Coronary artery (tissue), 2 donors: ENCODE measurements at regions not wholly inside any gene's neighbourhood (a gene's known extent, or its start where the extent isn't known, plus 50 kb on each side); places are given as distances from the start of the nearest gene placed in this dataset.

Experiments used
- DNase-seq: peaks from one replicate; pipeline ENCODE4 v3.0.0-alpha.2; 2017; ENCODE audit warnings: low spot score
- H3K27ac ChIP-seq, 2 donors: fragments of 200-600 bp; sonication (generic); one replicate each; pipeline ENCODE4 v1.5.1; 2016 to 2019
- H3K4me3 ChIP-seq: fragments of 200-600 bp; sonication (generic); 2 replicates; pipeline ENCODE4 v1.5.1; 2016; ENCODE audit warnings: mild to moderate bottlenecking, moderate library complexity
- TF ChIP-seq, protein P1 (sequence below): fragments of 200-600 bp; sonication (generic); IDR thresholded peaks from one replicate; pipeline ENCODE4 v1.5.1; 2019; ENCODE audit warnings: antibody characterized with exemption

DNA sequence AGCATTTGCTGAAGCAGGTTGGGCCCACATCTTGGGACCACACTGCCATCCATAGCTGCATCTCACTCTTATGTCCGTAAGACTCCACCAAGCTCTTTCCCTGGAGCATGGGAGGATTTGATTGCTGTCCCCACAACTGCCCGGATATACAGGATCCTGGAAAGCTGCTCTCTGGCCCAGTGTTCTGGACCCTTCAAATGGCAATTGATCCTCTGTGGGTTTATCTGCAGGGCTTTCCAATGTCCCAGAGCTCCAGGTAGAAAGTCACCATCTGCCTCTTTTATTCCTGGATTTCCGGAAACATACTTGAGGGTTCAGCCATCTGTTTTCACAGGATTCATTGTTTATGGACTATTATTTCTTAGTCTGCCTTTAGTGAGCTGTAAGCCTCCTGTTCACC is 214.6 kb downstream of the SREK1 start:
- no peak overlapping the region for H3K4me3 ChIP-seq
- no peak for DNase-seq
- TF ChIP-seq, protein P1, sequence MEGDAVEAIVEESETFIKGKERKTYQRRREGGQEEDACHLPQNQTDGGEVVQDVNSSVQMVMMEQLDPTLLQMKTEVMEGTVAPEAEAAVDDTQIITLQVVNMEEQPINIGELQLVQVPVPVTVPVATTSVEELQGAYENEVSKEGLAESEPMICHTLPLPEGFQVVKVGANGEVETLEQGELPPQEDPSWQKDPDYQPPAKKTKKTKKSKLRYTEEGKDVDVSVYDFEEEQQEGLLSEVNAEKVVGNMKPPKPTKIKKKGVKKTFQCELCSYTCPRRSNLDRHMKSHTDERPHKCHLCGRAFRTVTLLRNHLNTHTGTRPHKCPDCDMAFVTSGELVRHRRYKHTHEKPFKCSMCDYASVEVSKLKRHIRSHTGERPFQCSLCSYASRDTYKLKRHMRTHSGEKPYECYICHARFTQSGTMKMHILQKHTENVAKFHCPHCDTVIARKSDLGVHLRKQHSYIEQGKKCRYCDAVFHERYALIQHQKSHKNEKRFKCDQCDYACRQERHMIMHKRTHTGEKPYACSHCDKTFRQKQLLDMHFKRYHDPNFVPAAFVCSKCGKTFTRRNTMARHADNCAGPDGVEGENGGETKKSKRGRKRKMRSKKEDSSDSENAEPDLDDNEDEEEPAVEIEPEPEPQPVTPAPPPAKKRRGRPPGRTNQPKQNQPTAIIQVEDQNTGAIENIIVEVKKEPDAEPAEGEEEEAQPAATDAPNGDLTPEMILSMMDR, result no peak
- no peak overlapping the region for H3K27ac ChIP-seq

DNA sequence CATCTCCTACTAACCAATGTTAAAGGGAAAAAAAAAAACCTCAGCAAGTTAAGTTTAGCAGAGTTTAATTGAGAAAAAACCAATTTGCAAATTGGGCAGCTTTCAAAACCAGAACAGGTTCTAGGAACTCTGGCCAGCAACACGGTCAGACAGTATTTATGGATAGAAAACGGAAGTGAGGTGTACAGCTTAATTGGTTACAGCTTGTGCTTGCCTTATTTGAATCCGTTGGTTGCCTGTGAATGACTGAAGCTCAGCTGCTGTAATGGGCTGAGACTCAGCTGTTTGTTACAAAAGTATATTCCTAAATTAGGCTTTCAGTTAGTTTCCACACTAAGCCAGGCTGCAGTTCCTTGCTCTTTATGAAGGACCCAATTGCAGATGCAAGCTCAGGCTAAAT is 217.0 kb downstream of the SREK1 start:
- no peak for DNase-seq
- no peak overlapping the region for H3K4me3 ChIP-seq
- TF ChIP-seq, protein P1, result no peak
- no peak overlapping the region for H3K27ac ChIP-seq

DNA sequence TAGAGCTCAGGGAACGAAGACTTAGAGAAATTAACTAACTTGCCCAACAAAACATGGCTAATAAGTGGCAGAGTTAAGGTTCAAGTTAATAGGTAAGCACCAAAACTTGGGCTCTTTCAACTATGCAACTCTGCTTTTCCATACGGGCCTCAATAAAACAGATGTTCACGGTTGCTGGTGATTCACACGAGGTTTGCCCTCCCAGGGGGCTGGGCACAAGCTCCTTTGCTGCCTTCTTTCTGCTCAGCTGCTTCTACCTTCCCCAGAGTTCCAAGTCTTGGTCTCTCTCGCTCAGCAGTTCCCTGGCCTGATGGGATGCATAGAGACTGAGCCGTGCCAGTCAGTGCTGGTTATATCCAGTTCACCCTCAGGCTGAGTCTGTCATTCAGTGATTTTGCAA is 217.9 kb downstream of the SREK1 start:
- TF ChIP-seq, protein P1, result no peak
- H3K27ac ChIP-seq, result no peak overlapping the region
- no peak for DNase-seq
- H3K4me3 ChIP-seq, result no peak overlapping the region

DNA sequence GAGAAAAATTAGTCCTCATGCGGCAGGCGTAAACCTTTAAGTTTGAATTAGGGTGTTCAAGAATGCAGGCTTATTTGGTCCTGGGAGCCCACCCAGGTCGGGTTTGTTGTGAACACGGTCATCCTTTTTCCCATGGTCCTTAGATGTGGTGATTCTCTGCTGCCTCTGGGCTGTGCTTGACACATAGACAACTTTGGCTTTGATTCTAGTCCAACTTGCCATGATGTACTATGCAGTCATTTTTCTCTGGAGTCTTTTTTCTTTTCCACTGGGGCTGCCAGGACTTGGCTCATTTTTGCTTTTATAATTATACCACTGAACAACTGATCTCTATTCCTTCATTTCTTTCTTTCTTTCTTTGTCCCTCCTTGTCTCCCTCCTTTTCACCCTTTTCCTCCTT is 218.6 kb downstream of the SREK1 start:
- Histone ChIP-seq H3K4me3 (no peak overlapping the region), H3K27ac (no peak overlapping the region)
- DNase-seq, result no peak
- TF ChIP-seq, protein P1, result no peak

DNA sequence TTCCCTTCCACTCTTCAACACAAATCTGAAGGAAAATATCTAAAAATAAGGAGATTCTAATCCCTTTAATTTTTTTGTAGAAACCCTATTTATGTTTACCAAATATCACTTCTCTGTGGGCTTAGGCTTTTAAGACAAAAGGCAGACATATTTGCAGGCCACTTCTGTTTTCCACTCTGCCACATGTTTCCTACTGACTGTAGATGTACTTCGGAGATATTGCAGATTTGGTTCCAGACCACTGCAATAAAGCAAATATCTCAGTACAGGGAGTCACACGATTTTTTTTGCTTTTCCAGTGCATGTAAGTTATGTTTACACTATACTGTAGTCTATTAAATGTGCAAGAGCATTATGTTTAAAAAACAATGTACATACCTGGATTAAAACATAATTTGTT is 219.0 kb downstream of the SREK1 start:
- DNase-seq, result no peak
- Histone ChIP-seq H3K4me3 (no peak overlapping the region), H3K27ac (no peak overlapping the region)
- TF ChIP-seq, protein P1, result no peak

DNA sequence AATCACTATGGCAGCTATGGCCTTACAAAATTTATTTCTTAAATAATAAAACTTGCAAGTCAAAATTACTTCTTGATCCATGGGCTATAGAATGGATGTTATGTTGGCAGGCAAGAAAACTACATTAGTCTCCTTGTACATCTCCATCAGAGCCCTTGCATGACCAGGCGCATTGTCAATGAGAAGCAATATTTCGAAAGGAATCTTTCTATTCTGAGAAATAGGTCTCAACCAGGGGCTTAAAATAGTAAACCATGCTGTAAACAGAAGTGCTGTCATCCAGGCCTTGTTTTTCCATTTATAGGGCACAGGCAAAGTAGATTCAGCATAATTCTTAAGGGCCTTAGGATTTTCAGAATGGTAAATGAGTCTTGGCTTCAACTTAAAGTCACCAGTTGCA is 220.1 kb downstream of the SREK1 start:
- no peak for DNase-seq
- TF ChIP-seq, protein P1, result no peak
- H3K27ac ChIP-seq, result no peak overlapping the region
- H3K4me3 ChIP-seq, result no peak overlapping the region

DNA sequence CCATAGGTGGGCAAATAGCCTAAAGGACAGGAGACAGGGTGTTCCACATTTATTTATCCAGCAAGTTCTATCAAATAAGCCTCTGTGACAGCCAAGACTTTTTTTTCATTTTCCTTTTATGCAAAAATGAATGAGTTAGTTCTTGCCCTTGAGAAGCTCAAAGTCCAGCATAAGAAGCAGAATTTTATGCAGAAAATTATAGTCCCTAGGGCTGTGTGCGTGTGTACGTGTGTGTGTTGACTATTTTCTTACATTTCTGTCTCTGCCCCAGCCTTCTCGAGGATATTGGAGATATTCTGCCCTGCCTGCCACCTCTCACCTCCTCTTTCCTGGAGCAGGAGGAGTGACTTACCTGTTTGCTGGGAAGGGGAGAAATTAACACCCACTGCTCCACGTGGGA is 221.9 kb downstream of the SREK1 start:
- no peak overlapping the region for H3K27ac ChIP-seq

More for the DNA sequence above, 221.9 kb downstream of the SREK1 start:
- no peak for DNase-seq
- TF ChIP-seq, protein P1, result no peak
- H3K4me3 ChIP-seq, result no peak overlapping the region
